Panc1 (cell line): ENCODE measurements at regions not wholly inside any gene's neighbourhood (a gene's known extent, or its start where the extent isn't known, plus 50 kb on each side); places are given as distances from the start of the nearest gene placed in this dataset.

Source experiments
- POLR2AphosphoS5 ChIP-seq: IDR thresholded peaks from 2 replicates; pipeline ENCODE4 v1.6.1; 2012; ENCODE audit warnings: mild to moderate bottlenecking, low read depth, low read length, moderate library complexity
- TF ChIP-seq, protein P1 (sequence below): fragments of 450-650 bp; IDR thresholded peaks from 2 replicates; pipeline ENCODE4 v1.5.1; 2017; ENCODE audit warnings: mild to moderate bottlenecking
- TF ChIP-seq, protein P2 (sequence below), 2 experiments: IDR thresholded peaks; 2 replicates each; pipeline ENCODE4 v1.6.1; 2011 to 2012; ENCODE audit warnings: low read depth in 2 of 2, control low read depth in 1 of 2, low read length in 1 of 2, mild to moderate bottlenecking in 1 of 2, moderate library complexity in 1 of 2; ENCODE audit not compliant: insufficient read depth in 1 of 2

DNA sequence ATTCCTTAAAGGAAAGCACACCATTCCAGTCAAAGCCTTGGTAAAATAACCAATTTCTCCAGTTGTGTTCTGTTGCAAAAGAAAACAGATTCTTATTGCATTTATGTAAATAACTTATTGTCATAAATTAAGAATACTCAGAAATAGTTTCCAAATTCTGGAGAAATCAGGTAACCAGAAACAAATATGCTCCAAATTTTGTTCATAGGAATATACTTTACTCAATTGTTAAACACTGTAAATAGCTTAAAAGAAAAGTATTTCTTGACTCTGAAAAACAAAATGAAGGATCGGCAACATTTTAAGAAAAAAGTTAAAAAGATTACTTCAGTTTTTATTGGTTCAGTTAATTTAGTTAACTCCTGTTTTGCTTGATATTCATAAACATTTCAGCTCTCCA lies 67.1 kb upstream of the PIK3CG start:
- TF ChIP-seq, protein P1, sequence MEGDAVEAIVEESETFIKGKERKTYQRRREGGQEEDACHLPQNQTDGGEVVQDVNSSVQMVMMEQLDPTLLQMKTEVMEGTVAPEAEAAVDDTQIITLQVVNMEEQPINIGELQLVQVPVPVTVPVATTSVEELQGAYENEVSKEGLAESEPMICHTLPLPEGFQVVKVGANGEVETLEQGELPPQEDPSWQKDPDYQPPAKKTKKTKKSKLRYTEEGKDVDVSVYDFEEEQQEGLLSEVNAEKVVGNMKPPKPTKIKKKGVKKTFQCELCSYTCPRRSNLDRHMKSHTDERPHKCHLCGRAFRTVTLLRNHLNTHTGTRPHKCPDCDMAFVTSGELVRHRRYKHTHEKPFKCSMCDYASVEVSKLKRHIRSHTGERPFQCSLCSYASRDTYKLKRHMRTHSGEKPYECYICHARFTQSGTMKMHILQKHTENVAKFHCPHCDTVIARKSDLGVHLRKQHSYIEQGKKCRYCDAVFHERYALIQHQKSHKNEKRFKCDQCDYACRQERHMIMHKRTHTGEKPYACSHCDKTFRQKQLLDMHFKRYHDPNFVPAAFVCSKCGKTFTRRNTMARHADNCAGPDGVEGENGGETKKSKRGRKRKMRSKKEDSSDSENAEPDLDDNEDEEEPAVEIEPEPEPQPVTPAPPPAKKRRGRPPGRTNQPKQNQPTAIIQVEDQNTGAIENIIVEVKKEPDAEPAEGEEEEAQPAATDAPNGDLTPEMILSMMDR: no peak
- TF ChIP-seq, protein P2, sequence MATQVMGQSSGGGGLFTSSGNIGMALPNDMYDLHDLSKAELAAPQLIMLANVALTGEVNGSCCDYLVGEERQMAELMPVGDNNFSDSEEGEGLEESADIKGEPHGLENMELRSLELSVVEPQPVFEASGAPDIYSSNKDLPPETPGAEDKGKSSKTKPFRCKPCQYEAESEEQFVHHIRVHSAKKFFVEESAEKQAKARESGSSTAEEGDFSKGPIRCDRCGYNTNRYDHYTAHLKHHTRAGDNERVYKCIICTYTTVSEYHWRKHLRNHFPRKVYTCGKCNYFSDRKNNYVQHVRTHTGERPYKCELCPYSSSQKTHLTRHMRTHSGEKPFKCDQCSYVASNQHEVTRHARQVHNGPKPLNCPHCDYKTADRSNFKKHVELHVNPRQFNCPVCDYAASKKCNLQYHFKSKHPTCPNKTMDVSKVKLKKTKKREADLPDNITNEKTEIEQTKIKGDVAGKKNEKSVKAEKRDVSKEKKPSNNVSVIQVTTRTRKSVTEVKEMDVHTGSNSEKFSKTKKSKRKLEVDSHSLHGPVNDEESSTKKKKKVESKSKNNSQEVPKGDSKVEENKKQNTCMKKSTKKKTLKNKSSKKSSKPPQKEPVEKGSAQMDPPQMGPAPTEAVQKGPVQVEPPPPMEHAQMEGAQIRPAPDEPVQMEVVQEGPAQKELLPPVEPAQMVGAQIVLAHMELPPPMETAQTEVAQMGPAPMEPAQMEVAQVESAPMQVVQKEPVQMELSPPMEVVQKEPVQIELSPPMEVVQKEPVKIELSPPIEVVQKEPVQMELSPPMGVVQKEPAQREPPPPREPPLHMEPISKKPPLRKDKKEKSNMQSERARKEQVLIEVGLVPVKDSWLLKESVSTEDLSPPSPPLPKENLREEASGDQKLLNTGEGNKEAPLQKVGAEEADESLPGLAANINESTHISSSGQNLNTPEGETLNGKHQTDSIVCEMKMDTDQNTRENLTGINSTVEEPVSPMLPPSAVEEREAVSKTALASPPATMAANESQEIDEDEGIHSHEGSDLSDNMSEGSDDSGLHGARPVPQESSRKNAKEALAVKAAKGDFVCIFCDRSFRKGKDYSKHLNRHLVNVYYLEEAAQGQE (IDR thresholded peaks at IDR 0.05; ENCODE audit: insufficient read depth in 1 of 2, low read depth in 2 of 2, low read length in 1 of 2): no peak
- TF ChIP-seq POLR2AphosphoS5: no peak
